ENCODE measurements at regions not wholly inside any gene's neighbourhood (a gene's known extent, or its start where the extent isn't known, plus 50 kb on each side); places are given as distances from the start of the nearest gene placed in this dataset.

GRCh38 chr15:37520882-37521281 lies 413.6 kb upstream of the TMCO5A start:
- TF ChIP-seq CTCF (IDR thresholded peaks at IDR 0.05) = no peak
- TF ChIP-seq POLR2A (IDR thresholded peaks at IDR 0.05) = no peak

Measured in lower leg skin (tissue), 3 donors.